ENCODE measurements at regions not wholly inside any gene's neighbourhood (a gene's known extent, or its start where the extent isn't known, plus 50 kb on each side); places are given as distances from the start of the nearest gene placed in this dataset.

DNA sequence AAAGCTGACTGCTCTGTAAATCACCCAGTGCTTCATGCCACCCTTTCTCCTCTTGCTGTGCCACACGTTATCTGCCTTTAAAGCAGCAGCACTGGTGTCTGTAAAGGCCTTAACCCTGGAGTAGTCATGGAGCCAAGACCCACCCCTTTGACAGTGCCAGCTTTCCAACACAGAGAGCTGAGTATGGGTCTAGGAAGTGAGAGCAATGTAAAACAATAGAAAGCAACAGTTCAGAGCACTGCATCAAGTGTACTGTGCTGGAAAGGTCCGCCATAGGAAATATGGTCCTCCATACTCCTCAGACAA lies 139.5 kb downstream of the DAD1 start:
- no peak for DNase-seq

- DNase-seq, result no peak
These were observed 140.0 kb downstream of the DAD1 start for GRCh38 chr14:22448905-22449599.

GRCh38 chr14:22448035-22448904 lies 140.8 kb downstream of the DAD1 start:
- no peak for DNase-seq

GRCh38 chr14:22438742-22439141 lies 150.3 kb downstream of the DAD1 start:
- DNase-seq, result no peak

- DNase-seq, result no peak
These were observed 154.0 kb downstream of the DAD1 start for GRCh38 chr14:22434901-22435550.

DNA sequence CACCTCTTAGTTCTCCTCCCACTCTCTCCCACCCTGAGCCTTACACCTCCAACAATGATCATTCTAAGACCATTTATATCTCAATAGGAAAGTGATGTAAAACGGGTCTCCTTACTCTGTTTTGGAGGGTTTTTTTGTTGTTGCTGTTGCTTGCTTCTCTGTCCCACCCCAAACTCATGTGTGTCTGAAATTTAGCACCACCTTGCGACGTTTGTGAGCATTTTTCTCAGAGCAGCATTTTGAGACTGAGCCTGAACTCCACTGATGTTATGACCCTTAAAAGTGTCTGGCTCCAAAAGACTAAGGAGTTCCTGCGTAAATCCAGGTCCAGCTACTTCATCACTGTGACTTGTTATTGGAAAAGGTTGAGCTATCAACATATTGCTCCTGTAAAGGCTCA lies 155.0 kb downstream of the DAD1 start:
- no peak for DNase-seq

GRCh38 chr14:22433069-22433468 lies 156.0 kb downstream of the DAD1 start:
- no peak for DNase-seq

DNA sequence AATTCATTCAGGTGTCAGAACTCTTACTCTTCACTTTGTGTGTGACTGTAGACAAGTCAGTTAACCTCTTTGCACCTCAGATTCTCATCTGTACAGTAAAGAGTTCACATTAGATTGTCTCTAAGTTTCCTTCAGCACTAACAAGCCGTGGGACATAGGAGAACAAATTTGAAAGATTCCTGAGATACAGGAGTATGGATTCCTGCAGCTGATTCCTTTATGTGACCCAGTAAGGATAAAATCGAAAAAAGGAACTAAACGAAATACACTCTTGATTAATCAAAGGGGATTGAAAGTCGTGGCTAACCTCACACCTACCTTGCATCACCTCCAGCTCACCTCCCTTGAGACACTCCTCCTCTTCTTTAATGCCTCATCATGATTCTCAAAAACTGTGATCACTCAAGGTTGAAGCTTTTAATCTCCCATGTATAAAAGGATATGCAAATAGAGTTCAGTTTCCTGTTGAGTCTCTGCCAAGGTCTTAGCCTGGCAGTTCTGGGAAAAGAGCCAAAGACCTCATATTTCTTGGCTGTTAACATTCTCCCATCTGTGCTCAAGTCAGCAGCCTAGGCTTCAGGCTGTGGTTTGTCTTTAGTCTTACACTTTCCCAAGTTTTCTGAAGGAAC lies 156.6 kb downstream of the DAD1 start:
- DNase-seq, result peak; percentile 95

DNA sequence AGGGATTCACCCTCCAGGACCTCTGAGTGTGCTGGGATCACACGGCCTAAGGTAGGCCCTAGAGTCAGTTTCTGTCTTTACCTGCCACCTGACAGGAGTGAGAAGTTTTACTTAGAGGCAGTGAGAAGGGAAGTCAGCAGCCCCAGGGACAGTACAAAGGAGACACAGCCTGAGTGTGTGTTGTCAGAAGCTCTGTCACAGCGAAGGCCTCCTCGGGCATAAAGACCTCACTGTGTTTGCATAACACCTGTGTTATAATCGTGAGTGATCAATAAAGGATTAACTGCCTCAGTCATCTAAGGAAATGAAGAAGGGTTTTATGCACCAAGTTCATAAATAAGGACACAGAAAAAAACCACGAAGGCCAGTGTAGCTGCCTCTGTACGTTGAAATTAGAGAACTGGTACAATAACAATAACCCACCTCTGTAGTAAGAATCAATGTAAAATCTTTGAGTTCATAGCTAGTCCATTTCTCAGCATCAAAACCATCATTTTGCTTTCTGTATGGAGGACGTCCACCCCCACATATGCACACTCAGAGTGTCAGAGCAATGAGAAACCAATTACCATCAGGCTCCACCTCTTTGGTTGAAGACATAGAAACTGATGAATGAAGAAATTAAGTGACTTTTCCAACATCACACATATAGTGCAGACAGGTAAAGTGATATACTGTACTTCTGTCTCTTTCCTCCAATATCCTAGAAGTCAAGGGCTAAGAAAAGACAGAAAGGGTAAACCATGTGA lies 159.3 kb downstream of the DAD1 start:
- no peak for DNase-seq

GRCh38 chr14:22428700-22429291 lies 160.2 kb downstream of the DAD1 start:
- DNase-seq, result peak; percentile 70

GRCh38 chr14:22427771-22428231 lies 161.2 kb downstream of the DAD1 start:
- DNase-seq, result no peak

GRCh38 chr14:22426711-22427110 lies 162.3 kb downstream of the DAD1 start:
- no peak for DNase-seq

GRCh38 chr14:22423958-22424357 lies 165.1 kb downstream of the DAD1 start:
- DNase-seq, result no peak

- DNase-seq, result no peak
These were observed 166.8 kb downstream of the DAD1 start for GRCh38 chr14:22422238-22422637.

DNA sequence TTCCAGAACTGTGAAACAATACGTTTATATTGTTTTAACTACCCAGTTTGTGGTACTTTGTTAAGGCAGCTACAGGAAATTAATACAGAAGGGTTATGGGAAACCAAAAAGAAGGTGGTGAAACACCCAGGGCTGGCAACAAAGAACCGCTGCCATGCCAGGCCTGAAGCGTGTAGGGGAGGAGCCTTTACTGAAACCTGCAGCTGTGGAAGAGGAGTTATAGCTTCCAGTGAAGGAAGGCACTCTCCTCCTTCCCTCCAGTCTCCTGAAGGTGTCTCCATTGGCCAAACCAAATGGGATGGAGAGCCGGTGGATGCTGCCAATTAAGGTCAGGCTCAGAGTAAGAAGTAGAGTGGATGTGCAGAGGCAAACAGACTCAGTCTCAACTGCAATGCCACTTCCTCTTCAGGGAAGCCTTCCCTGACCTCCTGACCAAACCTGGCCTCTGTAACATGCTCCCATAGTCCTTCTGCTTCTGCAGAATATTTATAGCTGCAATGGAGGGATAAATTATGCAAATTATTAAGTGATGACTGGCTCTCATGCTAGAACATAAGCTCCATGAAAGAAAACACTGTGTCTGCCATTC lies 168.3 kb downstream of the DAD1 start:
- peak; percentile 8 for DNase-seq

GRCh38 chr14:22419620-22420019 lies 169.4 kb downstream of the DAD1 start:
- no peak for DNase-seq

DNA sequence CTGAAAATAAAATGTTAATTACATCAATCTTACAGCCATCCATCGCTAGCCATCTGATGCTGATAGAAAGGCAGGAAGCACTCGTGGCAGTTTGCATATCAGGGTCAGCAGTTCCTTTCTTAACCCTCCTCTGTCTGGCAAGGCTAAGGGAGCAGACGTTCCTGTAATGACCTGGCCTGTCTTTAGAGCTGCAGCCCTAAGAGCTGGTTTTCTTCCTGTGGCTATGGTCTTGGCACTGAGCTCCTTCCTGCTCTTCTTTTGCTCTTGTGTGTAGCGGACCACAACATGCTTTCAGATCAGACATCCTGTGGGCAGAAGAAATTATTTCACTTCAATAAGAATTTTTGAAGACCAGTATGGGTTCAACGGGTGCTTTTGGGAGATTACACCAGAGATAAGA lies 170.4 kb downstream of the DAD1 start:
- DNase-seq, result peak; percentile 6

- no peak for DNase-seq
These were observed 171.1 kb downstream of the DAD1 start for GRCh38 chr14:22417914-22418313.

DNA sequence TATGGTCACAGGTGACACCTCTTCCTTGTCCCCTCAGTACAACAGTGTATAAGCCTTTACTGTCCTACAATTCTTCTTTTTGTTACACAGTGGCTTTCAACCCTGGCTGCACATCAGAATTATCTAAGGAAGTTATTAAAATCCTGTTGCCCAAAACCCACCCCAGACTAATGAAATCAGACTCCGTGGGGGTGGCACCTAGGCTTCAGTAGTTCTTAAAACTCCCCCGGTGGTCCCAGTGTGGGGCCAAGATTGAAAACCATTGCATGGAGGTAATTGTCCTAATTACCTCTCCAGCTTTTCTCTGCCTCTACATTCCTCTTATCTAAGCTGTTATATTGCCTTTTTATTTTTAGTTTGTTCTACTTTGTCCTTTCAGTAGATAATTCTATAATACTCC lies 172.8 kb downstream of the DAD1 start:
- DNase-seq, result no peak

- DNase-seq, result no peak
These were observed 173.4 kb downstream of the DAD1 start for GRCh38 chr14:22415605-22415959.

DNA sequence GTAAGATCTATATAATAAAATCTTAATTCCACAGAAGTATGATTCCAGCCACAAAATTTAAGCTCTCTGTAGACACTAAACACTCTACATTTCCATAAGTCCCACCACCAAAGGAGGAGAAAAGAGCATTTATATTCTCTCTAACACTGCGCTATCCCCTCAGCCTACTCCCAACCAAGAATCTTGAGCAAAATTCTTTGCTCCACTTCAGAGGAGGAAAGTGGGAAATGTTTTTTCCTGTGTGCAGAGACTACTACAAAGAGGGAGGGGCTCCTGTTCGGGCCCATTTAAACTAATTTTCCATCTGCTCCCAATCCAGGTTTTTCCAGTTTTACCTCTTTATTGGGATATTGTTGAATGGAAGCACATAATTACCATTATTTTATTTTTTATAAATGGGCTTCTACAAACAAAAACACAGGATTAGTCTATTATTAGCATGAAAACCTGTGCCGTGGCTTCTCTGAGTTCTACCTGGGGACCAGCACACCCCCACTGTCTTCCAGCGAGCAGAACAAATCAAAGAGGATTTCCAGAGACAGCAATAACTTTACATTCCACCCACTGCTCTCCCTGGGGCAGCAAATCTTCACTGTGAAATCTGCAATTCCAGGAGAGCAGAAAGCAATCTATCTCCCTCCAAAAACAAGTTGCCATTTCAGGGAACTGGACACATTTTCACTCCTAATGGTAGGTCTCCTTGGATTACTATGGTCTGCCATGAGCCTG lies 174.0 kb downstream of the DAD1 start:
- DNase-seq, result no peak

Measured in dermis blood vessel endothelial cell (primary cell).